Activated T-helper 17 cell treated with anti-CD3 and anti-CD28 coated beads, Interleukin-2, amount 50 U/mL, for 72 hours (primary cell): ENCODE measurements at regions not wholly inside any gene's neighbourhood (a gene's known extent, or its start where the extent isn't known, plus 50 kb on each side); places are given as distances from the start of the nearest gene placed in this dataset.
"Not testable (repeated sequence)": the region's sequence is repeated elsewhere in the genome, so short reads cannot be mapped to it uniquely, and the experiment has no call there.

ENCODE experiments used
- ATAC-seq: fragments of 150-1000 bp; cut with Tn5 transposase; replicated peaks from 2 replicates; pipeline ENCODE4 v1.10.0; 2021; ENCODE audit warnings: mild to moderate bottlenecking, moderate library complexity
- H3K27ac Mint-ChIP-seq: one replicate; pipeline ENCODE4 v1.8.0; 2022; ENCODE audit warnings: mixed read lengths
- H3K27me3 Mint-ChIP-seq: one replicate; pipeline ENCODE4 v1.8.0; 2022; ENCODE audit warnings: mixed read lengths
- H3K36me3 Mint-ChIP-seq: one replicate; pipeline ENCODE4 v1.8.0; 2022; ENCODE audit warnings: low read depth, mild to moderate bottlenecking, mixed read lengths
- H3K4me1 Mint-ChIP-seq: one replicate; pipeline ENCODE4 v1.8.0; 2022; ENCODE audit warnings: mixed read lengths
- H3K4me3 Mint-ChIP-seq: one replicate; pipeline ENCODE4 v1.8.0; 2022; ENCODE audit warnings: mild to moderate bottlenecking, mixed read lengths
- H3K9me3 Mint-ChIP-seq: one replicate; pipeline ENCODE4 v1.8.0; 2022; ENCODE audit warnings: mixed read lengths

DNA sequence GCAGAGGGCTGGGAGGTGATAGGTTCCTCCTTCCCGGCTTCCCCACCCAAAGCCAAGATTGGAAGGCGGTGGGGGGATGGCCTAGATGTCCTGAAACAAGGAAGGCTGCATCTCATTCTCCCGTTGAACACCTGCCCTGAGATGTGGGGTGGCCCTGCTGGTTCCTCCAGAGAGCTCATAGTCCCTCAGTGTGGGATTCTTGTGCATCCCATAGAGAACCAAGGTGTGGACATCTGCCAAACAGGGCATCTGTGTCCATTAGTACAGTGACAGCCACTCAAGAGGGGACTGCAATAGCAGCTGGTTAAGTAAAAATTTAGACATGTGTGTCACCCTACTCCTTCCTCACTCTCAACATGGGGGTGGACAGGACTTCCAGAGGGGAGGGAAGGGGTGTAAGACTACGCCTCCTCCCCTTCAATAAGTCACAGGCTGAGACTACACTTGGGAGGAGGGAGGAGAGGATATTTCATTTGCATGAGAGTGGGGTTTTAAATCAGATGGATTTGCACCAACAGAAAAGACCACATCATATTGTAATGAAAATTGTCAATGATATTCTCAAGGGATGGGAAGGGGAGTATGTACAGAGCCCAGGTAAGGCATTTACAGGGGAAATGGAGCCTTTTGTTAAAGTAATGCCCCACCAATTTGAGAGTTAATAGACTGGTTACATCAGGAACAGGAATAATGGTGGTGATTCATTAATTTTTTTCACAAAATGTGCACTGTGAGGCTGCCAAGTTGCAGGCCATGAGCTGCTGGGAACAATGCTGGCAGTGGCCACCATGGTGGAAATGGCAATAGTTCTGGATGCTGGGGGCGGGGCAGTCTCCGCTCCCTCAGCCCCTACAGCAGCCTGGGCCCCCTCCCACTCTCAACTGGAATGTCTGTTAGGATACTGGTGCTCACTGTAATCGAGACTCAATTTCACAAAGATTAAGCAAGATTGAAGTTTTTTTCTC, 80.6 kb downstream of the TEX51 start:
- ATAC-seq, result no peak
- H3K4me1 Mint-ChIP-seq, result no peaks in the 10 kb centered on the region
- H3K27me3 Mint-ChIP-seq, result peaks cover 4% of the 10 kb centered on the region
- no peaks in the 10 kb centered on the region for H3K36me3 Mint-ChIP-seq
- H3K4me3 Mint-ChIP-seq, result no peak overlapping the region
- H3K9me3 Mint-ChIP-seq, result no peaks in the 10 kb centered on the region
- H3K27ac Mint-ChIP-seq, result no peak overlapping the region

- ATAC-seq, result no peak
- H3K9me3 Mint-ChIP-seq, result no peaks in the 10 kb centered on the region
- no peak overlapping the region for H3K4me3 Mint-ChIP-seq
- no peaks in the 10 kb centered on the region for H3K36me3 Mint-ChIP-seq
- no peaks in the 10 kb centered on the region for H3K4me1 Mint-ChIP-seq
- peaks cover 4% of the 10 kb centered on the region for H3K27me3 Mint-ChIP-seq
- no peak overlapping the region for H3K27ac Mint-ChIP-seq
Observed at GRCh38 chr2:126981476-126981875, 82.8 kb downstream of the TEX51 start.

- H3K9me3 Mint-ChIP-seq, result no peaks in the 10 kb centered on the region
- no peaks in the 10 kb centered on the region for H3K36me3 Mint-ChIP-seq
- no peak overlapping the region for H3K27ac Mint-ChIP-seq
- H3K27me3 Mint-ChIP-seq, result peaks cover 9% of the 10 kb centered on the region
- H3K4me3 Mint-ChIP-seq, result no peak overlapping the region
- no peak for ATAC-seq
- H3K4me1 Mint-ChIP-seq, result no peaks in the 10 kb centered on the region
Observed at GRCh38 chr2:126982935-126983334, 84.2 kb downstream of the TEX51 start.

DNA sequence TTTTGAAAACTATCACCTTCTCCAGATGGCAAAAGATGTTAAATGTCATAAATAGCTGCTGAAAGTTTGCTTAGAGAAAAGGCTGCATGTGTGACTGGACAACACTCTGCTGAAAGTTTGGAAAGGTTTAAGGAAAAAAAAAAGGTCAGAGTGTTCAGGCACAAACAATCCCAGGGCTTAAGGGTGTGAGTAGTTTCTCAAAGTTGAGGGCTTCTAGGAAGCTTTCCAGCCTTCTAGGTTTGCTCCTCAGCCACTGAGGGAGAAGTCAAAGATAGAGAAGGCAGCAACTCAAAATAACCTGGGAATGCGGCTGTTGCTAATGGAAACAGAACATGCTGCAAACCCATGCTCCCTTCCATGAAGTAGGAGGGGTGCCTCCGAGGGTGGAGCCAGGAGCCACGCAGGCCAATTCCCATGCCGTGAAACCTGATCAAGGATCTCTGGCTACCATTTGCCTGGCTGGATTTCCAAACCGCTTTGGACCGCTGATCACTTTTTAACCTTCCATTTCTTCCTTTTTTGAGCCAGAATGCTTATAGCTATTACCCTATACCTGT, 88.0 kb downstream of the TEX51 start:
- peaks cover 22% of the 10 kb centered on the region for H3K27me3 Mint-ChIP-seq
- H3K27ac Mint-ChIP-seq, result no peak overlapping the region
- H3K36me3 Mint-ChIP-seq, result no peaks in the 10 kb centered on the region

GRCh38 chr2:126988482-126988881, 89.8 kb downstream of the TEX51 start:
- Mint-ChIP-seq H3K27ac (no peak overlapping the region), H3K4me3 (no peak overlapping the region)

More for the DNA sequence above, 88.0 kb downstream of the TEX51 start:
- no peak for ATAC-seq
- H3K9me3 Mint-ChIP-seq, result no peaks in the 10 kb centered on the region
- H3K4me3 Mint-ChIP-seq, result no peak overlapping the region
- H3K4me1 Mint-ChIP-seq, result no peaks in the 10 kb centered on the region

DNA sequence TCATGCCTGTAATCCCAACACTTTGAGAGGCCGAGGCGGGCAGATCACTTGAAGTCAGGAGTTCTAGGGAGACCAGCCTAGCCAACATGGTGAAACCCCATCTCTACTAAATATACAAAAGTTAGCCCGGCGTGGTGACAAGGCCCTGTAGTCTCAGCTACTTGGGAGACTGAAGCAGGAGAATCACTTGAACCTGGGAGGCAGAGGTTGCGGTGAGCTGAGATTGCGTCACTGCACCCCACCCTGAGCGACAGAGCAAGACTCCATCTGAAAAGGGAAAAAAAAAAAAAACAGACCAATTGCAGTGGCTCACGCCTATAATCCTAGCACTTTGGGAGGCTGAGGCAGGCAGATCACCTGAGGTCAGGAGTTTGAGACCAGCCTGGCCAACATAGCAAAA, 90.4 kb downstream of the TEX51 start:
- H3K9me3 Mint-ChIP-seq, H3K27ac Mint-ChIP-seq, H3K4me1 Mint-ChIP-seq, ATAC-seq, H3K4me3 Mint-ChIP-seq, H3K36me3 Mint-ChIP-seq: not testable (repeated sequence)
- peaks cover 27% of the 10 kb centered on the region for H3K27me3 Mint-ChIP-seq

More at GRCh38 chr2:126988482-126988881, 89.8 kb downstream of the TEX51 start:
- H3K4me1 Mint-ChIP-seq, result no peaks in the 10 kb centered on the region
- ATAC-seq, result no peak
- no peaks in the 10 kb centered on the region for H3K36me3 Mint-ChIP-seq
- H3K9me3 Mint-ChIP-seq, result no peaks in the 10 kb centered on the region
- peaks cover 27% of the 10 kb centered on the region for H3K27me3 Mint-ChIP-seq

DNA sequence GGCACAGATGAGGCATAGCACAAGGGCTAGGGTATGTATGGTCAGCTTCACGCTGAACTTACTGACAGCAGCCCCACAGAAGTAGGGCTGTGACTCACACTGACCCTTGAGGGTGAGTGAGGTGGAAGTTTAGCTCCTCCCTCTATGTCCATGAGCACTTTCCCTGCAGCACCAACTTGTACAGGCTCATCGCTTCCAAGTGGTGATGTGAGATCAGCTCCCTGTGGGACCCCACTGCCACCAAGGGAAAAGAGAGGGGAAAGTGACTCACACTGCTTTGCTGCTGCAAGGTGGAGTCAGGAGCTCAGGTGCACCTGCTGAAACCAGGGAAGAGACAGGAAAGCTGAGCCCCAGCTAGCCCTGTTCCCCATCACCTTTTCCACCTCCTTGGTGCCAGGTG, 91.5 kb downstream of the TEX51 start:
- peaks cover 27% of the 10 kb centered on the region for H3K27me3 Mint-ChIP-seq
- ATAC-seq, result no peak
- no peaks in the 10 kb centered on the region for H3K9me3 Mint-ChIP-seq
- no peak overlapping the region for H3K27ac Mint-ChIP-seq
- H3K4me3 Mint-ChIP-seq, result no peak overlapping the region
- H3K36me3 Mint-ChIP-seq, result no peaks in the 10 kb centered on the region
- H3K4me1 Mint-ChIP-seq, result no peaks in the 10 kb centered on the region

DNA sequence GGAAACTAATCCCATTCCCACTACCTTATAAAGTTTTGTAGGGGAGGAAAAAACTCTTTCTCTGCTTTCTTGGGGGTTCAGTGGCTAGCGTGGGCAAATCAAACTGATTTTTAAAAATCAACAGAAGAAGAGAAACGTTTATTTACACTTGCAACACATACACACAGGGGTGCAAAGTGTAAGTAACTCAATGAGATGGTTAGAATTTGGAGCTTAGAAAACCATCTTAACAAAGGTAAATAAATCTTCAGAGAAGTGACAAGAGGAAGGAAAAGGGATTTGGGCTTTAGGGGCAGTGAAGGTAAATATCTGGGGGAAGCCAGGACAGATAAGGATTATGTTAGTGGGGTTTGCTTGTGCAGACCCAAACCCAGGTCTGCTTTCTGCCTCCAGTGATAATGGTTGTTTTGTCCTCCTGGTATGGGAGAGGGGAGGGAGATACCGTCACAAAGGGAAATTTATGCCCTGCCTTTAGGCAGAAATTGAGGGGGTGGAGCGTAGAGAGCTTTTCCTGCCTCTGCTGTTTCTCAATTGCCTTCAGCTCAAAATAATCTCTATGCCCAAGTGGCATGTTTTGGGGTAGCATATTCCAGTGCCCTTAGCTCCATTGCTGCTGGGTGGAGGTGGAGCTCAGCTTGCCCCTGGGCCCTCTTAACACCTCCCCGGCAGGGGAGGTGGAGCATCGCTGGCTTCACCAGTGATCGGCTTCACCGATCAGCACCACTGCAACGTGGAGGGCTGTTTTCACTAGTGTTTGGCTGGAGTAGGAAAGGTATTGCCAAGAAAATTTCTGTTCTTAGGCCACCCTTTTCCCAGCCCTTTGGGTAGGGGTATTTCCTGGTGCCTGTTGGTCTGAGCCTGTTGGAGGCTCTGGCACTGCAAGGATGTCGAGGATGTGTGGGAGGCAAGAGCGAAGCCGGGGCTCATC, 92.2 kb downstream of the TEX51 start:
- no peaks in the 10 kb centered on the region for H3K36me3 Mint-ChIP-seq
- ATAC-seq, result no peak

GRCh38 chr2:126994340-126994777, 95.7 kb downstream of the TEX51 start:
- no peak overlapping the region for H3K4me3 Mint-ChIP-seq
- no peaks in the 10 kb centered on the region for H3K36me3 Mint-ChIP-seq
- no peak for ATAC-seq
- H3K4me1 Mint-ChIP-seq, result no peaks in the 10 kb centered on the region
- no peak overlapping the region for H3K27ac Mint-ChIP-seq
- H3K27me3 Mint-ChIP-seq, result peaks cover 20% of the 10 kb centered on the region
- no peaks in the 10 kb centered on the region for H3K9me3 Mint-ChIP-seq

More for the DNA sequence above, 92.2 kb downstream of the TEX51 start:
- Mint-ChIP-seq H3K27ac (no peak overlapping the region), H3K4me1 (no peaks in the 10 kb centered on the region), H3K9me3 (no peaks in the 10 kb centered on the region), H3K27me3 (peaks cover 28% of the 10 kb centered on the region), H3K4me3 (no peak overlapping the region)

GRCh38 chr2:126995621-126996377, 97.1 kb downstream of the TEX51 start:
- ATAC-seq, result no peak
- no peaks in the 10 kb centered on the region for H3K4me1 Mint-ChIP-seq
- no peak overlapping the region for H3K27ac Mint-ChIP-seq
- H3K36me3 Mint-ChIP-seq, result no peaks in the 10 kb centered on the region
- H3K4me3 Mint-ChIP-seq, result no peak overlapping the region
- no peaks in the 10 kb centered on the region for H3K9me3 Mint-ChIP-seq
- H3K27me3 Mint-ChIP-seq, result peaks cover 11% of the 10 kb centered on the region

DNA sequence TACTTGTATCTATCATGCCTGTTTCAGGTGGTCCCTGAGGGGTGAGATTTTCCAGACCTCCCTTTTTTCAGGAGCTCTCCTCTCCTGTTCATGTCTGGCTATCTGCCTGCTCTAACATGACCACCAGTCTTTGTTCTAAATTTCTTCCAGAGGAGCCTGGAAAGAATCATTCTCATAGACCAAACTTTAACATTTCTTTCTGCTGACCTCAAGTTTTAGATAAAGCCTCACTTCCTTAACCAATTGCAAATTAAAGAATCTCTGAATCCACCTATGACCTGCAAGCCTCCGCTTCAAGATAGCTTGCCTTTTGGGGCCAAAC, 97.6 kb downstream of the TEX51 start:
- no peak for ATAC-seq
- H3K27me3 Mint-ChIP-seq, result peaks cover 10% of the 10 kb centered on the region
- H3K9me3 Mint-ChIP-seq, result no peaks in the 10 kb centered on the region
- no peak overlapping the region for H3K27ac Mint-ChIP-seq
- no peaks in the 10 kb centered on the region for H3K36me3 Mint-ChIP-seq
- H3K4me3 Mint-ChIP-seq, result no peak overlapping the region
- no peaks in the 10 kb centered on the region for H3K4me1 Mint-ChIP-seq
